RPMI8226 (cell line): ENCODE measurements at regions not wholly inside any gene's neighbourhood (a gene's known extent, or its start where the extent isn't known, plus 50 kb on each side); places are given as distances from the start of the nearest gene placed in this dataset.
"Not testable (repeated sequence)": the region's sequence is repeated elsewhere in the genome, so short reads cannot be mapped to it uniquely, and the experiment has no call there.

Experiments used
- DNase-seq: peaks from one replicate; pipeline ENCODE4 v3.0.0-alpha.2; 2015

DNA sequence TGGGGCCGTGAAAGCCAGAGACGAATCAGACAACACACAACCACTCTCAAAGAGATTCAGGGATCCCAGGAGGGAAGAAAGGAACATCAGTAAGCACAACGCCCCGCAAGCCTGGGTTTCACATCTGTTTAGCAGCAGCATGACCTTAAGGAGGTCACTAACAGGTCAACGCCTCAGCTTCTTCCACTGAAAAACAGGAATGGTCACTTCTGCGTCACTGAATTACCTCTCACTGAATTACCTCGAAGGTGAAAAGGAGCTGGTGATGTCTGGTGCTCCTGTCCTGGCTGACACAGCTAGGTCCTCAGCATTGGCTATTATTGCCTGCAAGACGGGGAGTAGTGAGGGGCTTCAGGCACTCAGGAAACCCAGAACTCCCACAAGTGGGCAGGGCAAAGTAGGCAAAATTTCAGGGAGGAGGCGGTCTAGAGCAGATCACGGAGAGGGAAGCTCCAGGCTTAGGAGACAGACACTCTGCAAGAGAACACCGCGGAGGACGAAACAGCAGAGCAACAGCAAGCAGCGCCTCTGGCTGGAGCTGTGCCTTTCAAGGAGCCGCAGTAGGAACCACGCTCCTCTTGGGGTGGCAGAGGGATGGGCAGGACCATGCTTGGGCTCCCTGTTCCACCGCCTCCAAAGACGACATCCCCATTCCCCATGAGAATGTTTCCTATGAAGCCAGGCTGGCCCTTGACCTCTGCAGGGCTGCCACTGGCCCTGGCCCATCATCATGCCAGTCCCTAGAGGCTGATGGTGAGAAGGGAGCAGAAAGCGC lies 108.4 kb downstream of the SINHCAF start:
- DNase-seq: peak; percentile 22

DNA sequence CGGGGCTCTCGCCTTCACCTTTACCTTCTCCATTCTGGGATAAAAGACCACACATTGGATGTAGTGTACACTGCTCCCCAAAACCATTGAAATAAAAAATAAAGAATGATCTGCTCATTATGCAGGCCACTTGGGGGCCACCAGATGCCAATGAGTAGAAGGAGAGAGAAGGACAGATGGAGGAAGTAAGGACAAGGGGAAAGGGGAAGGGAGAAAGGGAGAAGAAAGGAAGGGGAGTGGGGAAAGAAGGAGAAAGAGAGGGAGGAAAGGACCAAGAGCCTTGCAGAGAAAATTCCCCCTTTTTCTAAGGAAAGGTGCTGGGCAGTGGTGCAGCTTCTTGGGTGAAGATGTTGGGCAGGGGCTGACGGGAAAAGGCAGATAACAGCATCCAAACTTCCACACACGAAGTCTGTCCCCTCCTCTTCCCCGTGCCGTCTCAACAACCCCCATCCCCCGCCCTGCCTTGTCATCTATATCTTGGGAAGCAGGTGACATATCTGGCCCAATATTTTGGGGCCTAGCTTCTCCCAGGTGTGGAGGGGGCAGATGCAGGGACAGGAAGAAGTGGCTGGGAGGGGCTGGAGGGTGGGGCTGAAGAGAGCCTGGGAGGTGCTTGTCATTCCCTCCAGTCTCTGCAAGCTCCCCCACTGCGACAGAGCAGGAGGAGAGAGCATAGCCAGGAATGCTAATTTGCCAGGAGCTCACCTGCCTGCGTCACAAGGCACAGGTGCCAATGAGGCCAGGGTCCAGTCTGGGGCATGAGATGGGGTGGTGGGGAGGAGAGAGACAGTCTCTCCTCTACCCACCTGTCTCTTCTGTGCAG lies 107.5 kb downstream of the SINHCAF start:
- DNase-seq: no peak

DNA sequence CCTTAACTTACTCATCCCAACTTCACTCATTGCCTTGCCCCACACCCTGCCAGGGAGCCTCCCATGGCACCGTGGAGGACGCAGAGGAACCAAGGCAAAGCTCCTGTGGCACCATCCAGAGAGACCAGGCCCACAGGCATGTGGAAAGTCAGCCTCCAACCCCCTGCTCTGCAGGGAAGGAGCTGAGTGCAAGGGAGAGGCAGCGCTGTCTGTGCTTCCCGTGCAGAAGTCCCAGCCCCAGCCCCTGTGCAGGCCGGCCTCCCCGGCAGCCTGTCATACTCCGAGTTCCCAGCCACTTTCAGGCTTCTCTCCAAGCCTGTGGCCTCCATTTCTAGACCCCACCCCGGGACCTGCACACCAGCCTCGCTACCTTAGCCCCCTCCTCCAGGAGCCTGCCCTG lies 106.4 kb downstream of the SINHCAF start:
- DNase-seq: no peak

DNA sequence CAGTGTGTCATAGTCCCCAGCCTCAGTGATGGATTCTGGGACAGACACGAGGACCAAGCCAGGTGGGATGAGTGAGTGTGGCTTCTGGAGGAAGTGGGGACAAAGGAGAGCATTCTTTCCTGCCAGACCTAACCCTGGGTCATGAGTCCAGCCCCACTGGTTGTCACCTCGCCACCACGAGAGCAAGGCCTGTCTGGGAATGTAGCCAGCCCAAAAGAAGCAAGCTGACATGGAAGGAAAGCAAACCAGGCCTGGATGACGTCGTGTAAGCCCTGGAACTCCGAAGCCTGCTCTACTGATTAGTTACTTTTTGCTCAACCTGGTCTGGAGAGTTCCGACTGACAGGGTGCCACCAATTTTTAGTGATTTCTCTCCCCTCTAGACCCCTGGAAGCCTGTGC lies 105.9 kb downstream of the SINHCAF start:
- no peak for DNase-seq

DNA sequence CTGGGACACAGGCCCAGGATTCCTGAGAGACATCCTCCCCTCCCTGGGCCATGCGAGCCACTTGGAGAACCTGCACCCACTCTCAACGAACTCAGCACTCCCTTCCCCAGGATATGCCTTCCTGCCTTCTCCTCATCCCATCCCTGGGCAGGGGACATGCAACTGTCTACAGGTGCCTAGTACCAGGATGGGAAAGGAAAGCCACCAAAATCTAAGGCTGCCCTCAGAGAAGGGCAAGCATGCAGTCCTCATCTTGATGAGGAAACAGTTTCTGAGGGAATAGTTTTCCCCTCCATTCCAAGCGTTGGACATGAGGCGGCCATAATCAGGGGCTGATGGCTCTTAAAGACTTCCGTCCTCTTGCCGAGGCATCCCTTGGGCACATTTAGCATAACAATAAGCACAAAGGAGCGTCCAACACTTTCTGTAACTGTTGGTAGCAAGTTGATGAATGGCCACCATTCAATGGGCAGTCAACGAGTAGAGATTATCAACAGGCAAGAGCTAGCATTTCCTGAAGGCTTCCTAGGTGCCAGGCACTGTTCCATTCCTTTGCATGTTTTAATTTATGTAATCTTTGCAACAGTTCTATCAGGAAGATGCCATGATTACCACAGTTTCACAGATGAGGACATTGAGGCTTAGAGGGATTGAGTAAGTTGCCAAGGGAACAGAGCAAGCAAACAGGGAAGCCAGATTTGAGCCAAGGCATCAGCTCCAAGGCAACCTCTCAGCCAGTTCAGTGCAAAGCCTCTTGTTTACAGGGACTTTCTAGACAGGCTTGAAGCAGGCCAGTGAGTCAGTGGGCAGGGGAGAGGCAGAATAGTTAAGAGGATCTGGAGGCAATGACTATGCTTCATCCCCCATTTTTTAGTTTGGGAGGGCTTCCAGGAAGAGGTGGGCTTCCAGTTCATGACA lies 105.1 kb downstream of the SINHCAF start:
- no peak for DNase-seq

DNA sequence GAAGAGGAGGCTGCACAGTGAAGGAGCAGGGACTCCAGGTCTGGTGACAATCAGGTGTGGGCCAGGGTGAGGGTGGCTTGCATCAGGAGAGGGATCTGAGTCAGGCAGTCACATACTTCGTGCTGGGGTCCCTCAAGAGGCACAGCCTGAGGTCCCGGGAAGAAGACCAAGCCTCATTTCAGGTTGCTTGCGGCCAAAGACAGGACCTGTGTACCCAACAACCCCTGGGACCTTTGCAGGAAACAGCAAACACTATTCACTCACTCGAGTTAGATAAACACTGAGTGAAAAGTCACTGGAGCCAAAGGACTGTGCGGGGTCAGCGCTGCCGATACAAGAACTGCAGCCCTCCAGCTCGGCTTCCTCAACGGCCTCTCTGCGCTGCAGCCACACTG lies 104.4 kb downstream of the SINHCAF start:
- DNase-seq: no peak

DNA sequence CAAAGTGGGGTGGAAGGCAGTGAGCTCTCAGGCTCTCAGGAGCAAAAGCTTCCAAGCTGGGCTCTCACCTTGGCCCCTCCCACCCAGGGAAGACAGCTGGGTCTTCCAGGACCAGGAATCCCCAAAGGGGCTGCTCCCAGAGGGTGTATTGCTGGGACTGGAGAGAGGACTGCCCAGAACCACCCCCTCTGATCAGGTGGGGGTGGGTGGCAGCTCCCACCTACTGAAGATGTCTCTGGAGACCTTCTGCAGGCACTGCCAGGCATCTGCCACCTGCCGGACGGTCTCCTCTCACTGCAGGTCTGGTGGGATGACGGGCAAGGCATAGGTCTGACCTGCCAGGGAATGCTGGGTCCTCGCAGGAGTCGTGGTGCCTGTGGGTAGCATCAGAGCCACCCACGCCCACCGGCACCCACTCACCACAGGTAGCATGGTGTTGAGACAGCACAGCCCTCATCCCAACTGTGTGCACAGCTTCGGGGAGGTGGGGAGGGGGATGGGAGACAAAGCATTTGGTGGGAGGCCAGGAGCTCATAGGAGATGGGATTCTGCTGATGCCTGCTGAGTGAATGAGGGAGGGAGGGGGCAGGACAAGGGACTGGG lies 103.2 kb downstream of the SINHCAF start:
- no peak for DNase-seq

DNA sequence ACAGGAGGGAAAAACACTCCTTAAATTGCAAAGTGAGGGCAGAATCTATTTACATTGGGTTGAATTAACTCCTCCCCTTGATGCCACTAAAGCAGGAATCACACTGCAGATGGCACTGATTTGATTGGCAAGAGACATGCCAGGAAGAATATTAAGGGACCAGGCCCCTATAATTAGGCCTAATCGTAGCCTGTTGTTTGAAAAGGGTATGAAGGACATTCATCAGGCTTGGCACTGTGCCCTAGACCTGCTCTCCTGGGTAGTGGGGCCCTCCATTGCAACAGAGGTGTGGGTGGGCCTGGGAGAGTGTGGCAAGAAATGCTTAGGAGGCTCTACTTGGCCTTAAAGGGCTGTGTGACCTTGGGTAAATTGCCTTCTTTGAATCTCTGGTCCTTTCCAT lies 102.3 kb downstream of the SINHCAF start:
- DNase-seq: not testable (repeated sequence)

DNA sequence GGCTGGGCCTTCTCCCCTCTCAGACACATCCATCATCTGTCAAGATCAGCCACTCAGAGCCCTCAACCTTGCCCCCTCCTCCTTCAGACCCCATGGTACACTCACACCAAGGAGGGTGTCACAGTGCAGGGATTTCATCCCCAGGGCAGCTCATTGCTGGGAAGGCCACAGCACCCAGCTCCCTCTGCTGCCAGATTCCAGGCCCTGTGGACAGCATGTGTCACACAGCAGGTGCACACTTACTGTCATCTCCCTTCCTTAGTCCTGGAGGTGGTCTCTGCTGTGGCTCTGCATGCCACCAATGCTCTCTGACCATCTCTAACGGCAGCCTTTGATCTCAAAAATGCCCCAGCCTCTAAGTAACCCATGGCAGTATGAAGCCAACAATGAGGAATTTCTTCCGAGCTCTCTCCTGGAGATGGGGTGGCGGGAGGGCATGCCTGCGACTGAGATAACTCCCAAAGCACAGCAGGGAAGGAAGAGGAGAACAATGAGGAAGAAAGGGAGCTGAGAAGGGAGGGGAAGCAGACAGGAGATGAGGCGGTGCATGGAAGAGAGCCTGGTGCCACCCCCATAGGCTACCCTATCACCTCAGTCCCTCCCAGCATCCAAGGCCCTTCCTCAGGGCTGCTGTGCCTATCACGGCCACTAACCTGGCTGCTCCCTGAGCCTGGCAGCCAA lies 101.0 kb downstream of the SINHCAF start:
- DNase-seq: no peak

DNA sequence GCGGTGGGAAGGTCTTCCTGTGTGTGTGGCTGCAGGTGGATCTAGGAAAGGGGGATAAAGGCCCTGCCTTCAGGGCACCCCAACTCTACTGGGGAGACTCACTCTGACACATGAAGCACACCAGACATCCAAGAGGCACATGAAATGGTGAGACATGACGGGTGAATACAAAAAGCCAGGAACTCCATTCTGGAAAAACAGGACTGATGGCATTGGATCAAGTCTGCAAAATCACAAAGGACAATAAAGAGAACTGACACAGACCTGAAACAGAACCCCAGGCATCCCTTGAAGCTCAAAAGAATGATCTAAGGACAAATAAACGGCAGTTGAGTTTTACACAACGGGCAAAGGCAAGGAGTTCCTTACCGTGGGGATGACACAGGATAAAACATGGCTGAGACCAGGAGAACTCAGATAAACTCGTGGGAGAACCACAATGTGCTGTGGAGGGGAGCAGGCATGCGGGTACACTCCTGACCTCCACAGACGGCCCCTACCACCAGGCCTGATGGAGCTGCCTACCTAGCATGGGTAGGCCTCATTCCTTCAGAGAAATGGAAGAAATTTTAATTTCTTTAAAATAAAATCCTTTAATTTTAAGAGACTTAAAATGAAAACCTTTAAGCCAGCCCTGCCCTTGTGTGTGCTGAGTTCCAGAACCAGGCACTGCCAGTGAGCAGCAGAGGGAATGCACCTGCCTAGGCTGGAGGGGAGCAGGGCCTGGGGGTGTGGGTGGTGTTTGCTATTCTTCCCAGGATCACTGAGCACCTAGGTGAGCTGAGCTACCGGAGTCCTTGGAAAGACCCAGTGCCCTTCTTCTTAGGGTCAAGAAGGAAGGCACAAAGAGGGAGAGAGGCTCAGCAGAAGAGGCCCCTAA lies 100.1 kb downstream of the SINHCAF start:
- DNase-seq: no peak

DNA sequence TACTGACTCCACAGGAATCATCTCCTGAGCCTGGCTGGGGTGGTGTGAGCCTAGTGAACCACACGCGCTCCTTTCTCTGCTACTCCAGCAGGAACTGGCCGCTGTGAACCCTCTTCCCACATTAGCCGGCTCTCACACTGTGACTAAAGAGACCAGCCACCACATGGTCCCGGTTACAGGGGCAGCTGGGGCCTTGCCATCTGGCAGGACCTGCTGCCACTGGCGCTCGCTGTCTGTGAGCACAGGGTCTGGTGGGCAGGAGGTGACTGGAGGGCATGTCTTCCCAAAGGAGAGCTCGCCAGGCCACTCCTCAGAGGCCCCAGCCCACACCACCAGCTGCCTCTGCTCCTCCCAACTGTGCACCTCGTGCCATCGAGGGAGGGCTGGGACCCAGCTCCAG lies 99.3 kb downstream of the SINHCAF start:
- DNase-seq: no peak

DNA sequence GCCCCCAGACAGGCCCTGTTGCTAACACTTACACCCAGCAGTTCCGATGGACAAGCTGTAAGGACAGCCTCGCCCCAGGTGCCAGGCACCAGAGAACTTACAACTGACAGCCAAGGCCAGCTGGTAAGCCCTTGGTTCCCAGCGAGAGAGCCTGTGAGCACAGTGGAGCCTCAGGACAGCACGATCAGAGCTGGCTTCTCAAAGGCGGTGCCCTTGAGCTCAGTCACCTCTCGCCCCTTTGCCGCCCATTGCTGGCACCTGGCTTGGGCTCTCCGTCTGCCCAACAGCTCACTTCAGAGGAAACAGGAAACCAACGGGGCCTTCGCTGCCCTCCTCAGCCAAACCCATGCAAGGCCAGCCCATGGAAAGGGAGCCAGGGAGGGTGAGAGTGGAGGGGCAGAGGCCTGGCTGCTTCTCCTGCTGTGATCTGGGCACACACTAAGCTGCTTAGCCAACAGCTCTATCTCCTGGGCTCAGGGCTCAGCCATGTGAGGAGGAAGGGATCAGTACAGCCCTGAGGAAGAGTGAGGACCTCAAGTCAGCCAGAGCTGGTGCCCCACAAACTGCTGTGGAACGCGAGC lies 98.5 kb downstream of the SINHCAF start:
- no peak for DNase-seq

DNA sequence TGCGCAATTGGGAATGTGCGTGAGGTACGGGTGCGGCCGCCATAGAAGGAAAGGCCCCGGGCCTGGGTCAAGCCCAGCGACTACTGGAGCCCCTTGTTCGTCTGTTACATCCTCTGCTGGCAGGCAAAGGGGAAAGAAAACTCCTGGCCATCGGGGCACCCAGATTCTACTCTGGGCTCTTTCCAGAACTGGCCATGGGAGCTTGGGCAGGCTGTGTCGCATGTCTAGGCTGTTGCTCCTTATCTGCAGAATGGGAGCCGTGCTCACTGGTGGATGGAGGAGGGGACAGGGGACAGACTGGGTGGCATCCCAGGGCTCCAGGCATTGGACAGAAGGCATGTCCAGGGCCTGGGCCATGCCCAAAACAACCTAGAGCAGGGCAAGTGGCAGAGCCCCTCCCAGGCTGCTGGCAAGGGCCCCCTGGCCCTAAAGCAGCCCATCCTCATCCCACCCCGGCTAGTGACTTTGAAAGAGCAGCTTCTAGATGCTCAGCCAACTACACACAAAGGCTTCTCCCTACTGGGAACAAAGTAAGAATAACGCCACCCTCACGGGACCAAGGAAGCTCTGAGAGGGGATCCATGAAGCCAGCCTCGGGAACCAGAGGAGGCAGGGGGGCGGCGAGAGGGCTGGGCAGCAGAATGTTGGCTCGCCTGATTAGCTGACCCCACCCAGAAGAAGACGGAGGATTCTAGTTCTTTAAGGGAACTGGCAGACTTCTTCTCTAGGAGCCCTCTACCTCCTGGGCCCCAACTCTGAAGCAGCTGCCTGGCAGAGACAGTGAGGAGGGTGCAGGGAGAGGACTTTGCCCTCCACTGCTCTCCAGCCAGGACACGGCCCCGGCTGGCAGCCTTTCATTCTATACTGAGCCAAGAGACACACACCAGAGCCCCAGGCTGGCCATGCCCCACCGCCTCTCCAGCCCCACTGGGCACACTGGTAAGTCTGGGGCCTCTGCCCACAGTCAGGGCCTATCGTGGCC lies 96.8 kb downstream of the SINHCAF start:
- no peak for DNase-seq

DNA sequence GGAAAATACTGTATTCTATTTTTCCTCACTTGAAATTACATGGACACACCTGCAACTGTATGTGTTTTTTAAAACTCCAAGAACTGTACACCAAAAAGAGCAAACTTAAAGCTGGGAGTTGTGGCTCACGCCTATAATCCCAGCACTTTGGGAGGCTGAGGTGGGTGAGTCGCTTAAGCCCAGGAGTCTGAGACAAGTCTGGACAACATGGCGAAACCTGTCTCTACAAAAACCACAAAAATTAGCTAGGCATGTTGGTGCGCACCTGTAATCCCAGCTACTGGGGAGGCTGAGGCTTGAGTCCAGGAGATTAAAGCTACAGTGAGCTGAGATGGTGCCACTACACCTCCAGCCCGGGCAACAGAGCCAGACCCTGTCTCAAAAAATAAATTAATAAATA lies 95.9 kb downstream of the SINHCAF start:
- DNase-seq: no peak
